ENCODE measurements at regions not wholly inside any gene's neighbourhood (a gene's known extent, or its start where the extent isn't known, plus 50 kb on each side); places are given as distances from the start of the nearest gene placed in this dataset.
"Not testable (repeated sequence)": the region's sequence is repeated elsewhere in the genome, so short reads cannot be mapped to it uniquely, and the experiment has no call there.

DNA sequence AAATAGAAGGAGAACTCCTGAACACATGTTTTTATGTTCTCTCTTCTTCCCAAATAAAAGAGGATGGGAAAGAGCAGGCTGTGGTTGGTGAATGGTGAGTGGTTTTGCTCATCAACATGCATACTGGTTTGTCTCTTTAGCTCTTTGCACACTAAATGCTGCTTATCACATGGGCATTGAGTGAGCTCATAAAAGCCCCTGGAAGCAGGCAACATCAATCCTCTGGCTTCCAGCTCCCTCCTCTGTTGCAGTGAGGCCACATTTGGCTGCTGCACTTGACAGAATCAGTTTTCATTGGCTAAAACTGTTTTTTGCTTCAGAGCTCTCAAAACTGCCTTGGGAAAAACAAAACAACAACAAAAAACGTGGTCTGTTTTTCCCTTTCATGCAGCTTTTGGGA is 1308.2 kb upstream of the NRXN1 start:
- DNase-seq (ENCODE audit: low spot score) = no peak
- no peak overlapping the region for H3K4me3 ChIP-seq
- H3K27ac ChIP-seq = no peak overlapping the region
- TF ChIP-seq, protein P1, sequence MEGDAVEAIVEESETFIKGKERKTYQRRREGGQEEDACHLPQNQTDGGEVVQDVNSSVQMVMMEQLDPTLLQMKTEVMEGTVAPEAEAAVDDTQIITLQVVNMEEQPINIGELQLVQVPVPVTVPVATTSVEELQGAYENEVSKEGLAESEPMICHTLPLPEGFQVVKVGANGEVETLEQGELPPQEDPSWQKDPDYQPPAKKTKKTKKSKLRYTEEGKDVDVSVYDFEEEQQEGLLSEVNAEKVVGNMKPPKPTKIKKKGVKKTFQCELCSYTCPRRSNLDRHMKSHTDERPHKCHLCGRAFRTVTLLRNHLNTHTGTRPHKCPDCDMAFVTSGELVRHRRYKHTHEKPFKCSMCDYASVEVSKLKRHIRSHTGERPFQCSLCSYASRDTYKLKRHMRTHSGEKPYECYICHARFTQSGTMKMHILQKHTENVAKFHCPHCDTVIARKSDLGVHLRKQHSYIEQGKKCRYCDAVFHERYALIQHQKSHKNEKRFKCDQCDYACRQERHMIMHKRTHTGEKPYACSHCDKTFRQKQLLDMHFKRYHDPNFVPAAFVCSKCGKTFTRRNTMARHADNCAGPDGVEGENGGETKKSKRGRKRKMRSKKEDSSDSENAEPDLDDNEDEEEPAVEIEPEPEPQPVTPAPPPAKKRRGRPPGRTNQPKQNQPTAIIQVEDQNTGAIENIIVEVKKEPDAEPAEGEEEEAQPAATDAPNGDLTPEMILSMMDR (IDR thresholded peaks at IDR 0.05) = no peak

DNA sequence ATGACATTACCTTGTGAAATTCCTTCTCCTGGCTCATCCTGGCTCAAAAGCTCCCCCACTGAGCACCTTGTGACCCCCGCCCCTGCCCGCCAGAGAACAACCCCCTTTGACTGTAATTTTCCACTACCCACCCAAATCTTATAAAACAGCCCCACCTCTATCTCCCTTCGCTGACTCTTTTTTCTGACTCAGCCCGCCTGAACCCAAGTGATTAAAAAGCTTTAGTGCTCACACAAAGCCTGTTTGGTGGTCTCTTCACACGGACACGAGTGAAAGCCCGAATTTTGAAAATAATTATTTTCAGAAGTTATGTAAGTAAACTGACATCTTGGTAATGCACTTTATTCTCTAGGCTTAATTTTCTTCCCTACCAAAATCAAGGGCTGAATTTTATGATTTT is 1305.9 kb upstream of the NRXN1 start:
- not testable (repeated sequence) for H3K4me3 ChIP-seq; H3K27ac ChIP-seq; DNase-seq (ENCODE audit: low spot score)

DNA sequence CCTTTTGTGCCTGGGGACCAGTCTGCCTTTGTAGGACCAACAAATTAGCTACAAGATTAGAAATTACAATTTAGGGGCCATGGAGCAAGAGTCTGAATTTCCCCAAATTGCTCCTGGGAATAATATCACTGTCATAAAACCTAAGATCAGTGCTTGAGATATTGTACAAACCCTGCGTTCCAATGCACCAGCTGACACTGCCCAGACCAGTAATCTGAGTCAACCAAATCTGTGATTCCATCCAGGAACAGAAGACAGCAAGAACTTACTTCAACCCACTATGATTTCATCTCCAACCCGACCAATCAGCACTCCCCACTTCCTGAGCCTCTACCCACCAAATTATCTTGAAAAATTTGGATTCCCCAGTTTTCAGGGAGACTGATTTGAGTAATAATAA is 1305.0 kb upstream of the NRXN1 start:
- TF ChIP-seq, protein P1 (IDR thresholded peaks at IDR 0.05) = no peak
- no peak for DNase-seq (ENCODE audit: low spot score)
- no peak overlapping the region for H3K27ac ChIP-seq
- H3K4me3 ChIP-seq = no peak overlapping the region

DNA sequence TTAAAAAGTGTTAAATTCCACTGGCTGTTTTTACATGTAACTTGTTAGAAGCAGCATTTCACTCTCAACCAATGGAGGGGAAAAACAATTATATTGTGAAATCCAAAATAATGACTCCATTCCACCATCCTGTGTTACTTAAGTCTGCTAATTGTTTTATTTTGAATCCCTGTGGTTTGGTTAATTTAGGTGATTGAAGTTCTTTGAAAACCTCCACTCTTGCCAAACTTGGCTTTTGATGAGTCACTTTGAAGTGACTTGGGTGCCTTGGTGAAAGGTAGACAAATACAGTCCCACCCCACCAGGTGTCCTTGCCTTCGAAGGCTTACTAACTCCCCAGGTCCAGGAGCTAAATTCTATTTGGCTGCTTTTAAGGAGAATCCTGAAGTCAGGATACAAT is 1303.8 kb upstream of the NRXN1 start:
- no peak for DNase-seq (ENCODE audit: low spot score)
- TF ChIP-seq, protein P1 (IDR thresholded peaks at IDR 0.05) = no peak
- Histone ChIP-seq H3K27ac (no peak overlapping the region), H3K4me3 (no peak overlapping the region)

DNA sequence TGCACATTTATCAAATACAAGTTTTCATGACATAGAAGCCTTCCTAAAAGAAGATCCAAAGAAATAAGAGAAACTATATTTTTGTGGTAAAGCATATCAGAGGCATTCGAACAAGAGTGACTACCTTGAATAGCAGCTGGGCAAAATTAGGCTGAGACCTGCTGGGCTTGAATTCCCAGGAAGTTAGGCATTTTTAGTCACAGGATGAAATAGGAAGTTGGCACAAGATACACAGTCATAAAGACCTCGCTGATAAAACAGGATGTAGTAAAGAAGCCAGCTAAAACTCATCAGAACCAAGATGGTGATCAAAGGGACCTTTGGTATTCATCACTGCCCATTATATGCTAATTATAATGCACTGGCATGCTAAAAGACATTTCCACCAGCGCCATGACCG is 1302.3 kb upstream of the NRXN1 start:
- TF ChIP-seq, protein P1 (IDR thresholded peaks at IDR 0.05) = no peak
- DNase-seq (ENCODE audit: low spot score) = no peak
- no peak overlapping the region for H3K4me3 ChIP-seq
- no peak overlapping the region for H3K27ac ChIP-seq

DNA sequence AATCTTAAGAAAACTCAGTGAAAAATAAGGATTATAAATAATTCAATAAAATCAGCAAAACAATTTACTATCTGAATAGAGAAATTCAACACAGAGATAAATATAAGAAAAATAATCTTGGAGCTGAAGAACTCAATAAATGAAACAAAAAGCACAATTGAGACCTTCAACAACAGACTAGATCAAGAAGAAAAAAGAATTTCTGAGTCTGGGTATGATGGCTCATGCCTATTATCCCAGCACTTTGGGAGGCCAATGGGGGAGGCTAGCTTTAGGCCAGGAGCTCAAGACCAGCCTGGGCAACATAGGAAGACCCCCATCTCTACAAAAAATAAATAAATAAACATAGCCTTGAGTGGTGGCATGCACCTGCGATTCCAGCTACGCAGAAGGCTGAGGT is 1295.7 kb upstream of the NRXN1 start:
- DNase-seq (ENCODE audit: low spot score) = no peak
- Histone ChIP-seq H3K4me3 (no peak overlapping the region), H3K27ac (no peak overlapping the region)
- TF ChIP-seq, protein P1 (IDR thresholded peaks at IDR 0.05) = no peak

DNA sequence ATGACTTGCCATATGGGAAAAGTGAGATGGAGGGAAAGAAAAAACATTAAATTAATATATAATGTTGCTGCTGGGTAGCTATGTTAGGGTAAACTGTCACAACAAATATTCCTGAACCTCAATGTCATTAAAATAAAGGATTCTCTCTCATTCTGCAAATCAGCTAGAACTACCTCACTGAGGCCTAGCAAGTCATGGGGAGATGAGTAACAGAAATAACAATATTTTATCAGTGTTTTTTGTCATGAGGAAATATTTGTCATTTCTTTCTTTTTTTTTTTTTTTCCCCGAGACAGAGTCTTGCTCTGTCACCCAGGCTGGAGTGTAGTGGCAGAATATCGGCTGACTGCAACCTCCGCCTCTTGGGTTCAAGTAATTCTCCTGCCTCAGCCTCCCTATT is 1282.3 kb upstream of the NRXN1 start:
- DNase-seq (ENCODE audit: low spot score) = no peak
- TF ChIP-seq, protein P1 (IDR thresholded peaks at IDR 0.05) = no peak
- Histone ChIP-seq H3K27ac (no peak overlapping the region), H3K4me3 (no peak overlapping the region)

DNA sequence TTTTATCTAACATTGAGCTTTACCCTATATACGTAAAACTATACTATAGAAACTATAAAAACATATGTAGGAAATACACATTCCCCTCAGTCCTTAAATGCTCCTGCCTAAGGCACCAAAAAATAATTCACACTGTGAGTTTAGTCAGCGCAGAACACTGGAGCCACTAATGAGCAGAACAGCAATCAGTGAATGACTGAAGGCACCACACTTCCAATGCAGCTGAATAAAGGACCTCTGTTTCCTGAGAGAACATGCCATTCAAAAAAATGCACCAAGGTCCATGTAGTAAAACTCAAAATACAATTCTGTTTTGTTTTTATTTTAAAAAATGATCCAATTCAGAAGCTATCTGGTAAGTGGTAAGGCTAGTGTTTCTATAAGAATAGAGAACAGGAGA is 1280.6 kb upstream of the NRXN1 start:
- DNase-seq (ENCODE audit: low spot score) = no peak
- H3K27ac ChIP-seq = no peak overlapping the region
- TF ChIP-seq, protein P1 (IDR thresholded peaks at IDR 0.05) = no peak

More for the DNA sequence above, 1280.6 kb upstream of the NRXN1 start:
- no peak overlapping the region for H3K4me3 ChIP-seq
